IMR-90 (cell line): ENCODE measurements at regions not wholly inside any gene's neighbourhood (a gene's known extent, or its start where the extent isn't known, plus 50 kb on each side); places are given as distances from the start of the nearest gene placed in this dataset.

Experiments used
- ATAC-seq: fragments of 200-7000 bp; cut with Tn5 transposase; 2 replicates; pipeline ENCODE4 v1.9.1; 2020; ENCODE audit warnings: low read depth, mild to moderate bottlenecking, moderate library complexity
- BruUV-seq: library from RNA; stranded (reverse); fragments of 400-500 nt; replicated peaks from 2 replicates; lab custom pipeline; 2021; lab: Mats Ljungman, UMichigan
- CTCF ChIA-PET: fragments of 300-600 bp; formaldehyde crosslinking; extraction: SDS; loops from one replicate; lab custom pipeline; 2021; ENCODE audit warnings: antibody characterized with exemption; lab: Yijun Ruan, JAX
- POLR2A ChIA-PET: fragments of 300-600 bp; sonication (Branson Sonifier 250); formaldehyde crosslinking; loops from one replicate; lab custom pipeline; 2022; ENCODE audit warnings: antibody characterized with exemption; ENCODE audit not compliant: unreplicated experiment; lab: Charles Lee
- DNase-seq: peaks from one replicate; pipeline ENCODE4 v3.0.0; 2013
- H2AFZ ChIP-seq: replicated peaks from 2 replicates; pipeline ENCODE3; 2013; ENCODE audit warnings: low read length, mild to moderate bottlenecking; ENCODE audit not compliant: poor library complexity
- H2AK5ac ChIP-seq: 2 replicates; pipeline ENCODE4 v1.6.1; 2013; ENCODE audit warnings: low read depth, low read length, inconsistent platforms
- H2AK9ac ChIP-seq: replicated peaks from 2 replicates; pipeline ENCODE3; 2013; ENCODE audit warnings: mild to moderate bottlenecking, low read depth, low read length, moderate library complexity; ENCODE audit not compliant: poor library complexity
- H2BK120ac ChIP-seq: 2 replicates; pipeline ENCODE4 v1.6.1; 2013; ENCODE audit warnings: low read depth, low read length, inconsistent platforms
- H2BK15ac ChIP-seq: 3 replicates; pipeline ENCODE4 v1.6.1; 2013; ENCODE audit warnings: low read depth, low read length, inconsistent platforms
- H2BK20ac ChIP-seq: 2 replicates; pipeline ENCODE4 v1.6.1; 2013; ENCODE audit warnings: low read depth, mild to moderate bottlenecking, inconsistent platforms, low read length, moderate library complexity
- H2BK5ac ChIP-seq: 2 replicates; pipeline ENCODE4 v1.6.1; 2013; ENCODE audit warnings: mild to moderate bottlenecking, low read depth, low read length, inconsistent platforms; ENCODE audit not compliant: poor library complexity, severe bottlenecking
- H3K14ac ChIP-seq: replicated peaks from 2 replicates; pipeline ENCODE4 v1.6.1; 2013; ENCODE audit warnings: low read depth, low read length, inconsistent platforms
- H3K18ac ChIP-seq: 2 replicates; pipeline ENCODE4 v1.6.1; 2013; ENCODE audit warnings: low read depth, low read length, control low read depth
- H3K23ac ChIP-seq: 2 replicates; pipeline ENCODE4 v1.6.1; 2013; ENCODE audit warnings: low read depth, low read length, inconsistent platforms
- H3K27ac ChIP-seq: 2 replicates; pipeline ENCODE4 v1.5.1; 2013; ENCODE audit warnings: mild to moderate bottlenecking, control low read depth, low read length; ENCODE audit not compliant: insufficient read depth
- H3K27me3 ChIP-seq: 2 replicates; pipeline ENCODE4 v1.6.1; 2013; ENCODE audit warnings: low read length; ENCODE audit not compliant: control insufficient read depth, insufficient read depth
- H3K36me3 ChIP-seq: 2 replicates; pipeline ENCODE4 v1.6.1; 2013; ENCODE audit warnings: low read length, mixed read lengths; ENCODE audit not compliant: control insufficient read depth, insufficient read depth
- H3K4ac ChIP-seq: 2 replicates; pipeline ENCODE4 v1.6.1; 2013; ENCODE audit warnings: low read depth, low read length, inconsistent platforms
- H3K4me1 ChIP-seq: 2 replicates; pipeline ENCODE4 v1.6.1; 2013; ENCODE audit warnings: low read length, mixed read lengths; ENCODE audit not compliant: control insufficient read depth, insufficient read depth
- H3K4me2 ChIP-seq: 2 replicates; pipeline ENCODE4 v1.6.1; 2013; ENCODE audit warnings: low read depth, mild to moderate bottlenecking, control low read depth, low read length, moderate library complexity
- H3K4me3 ChIP-seq: 2 replicates; pipeline ENCODE4 v1.5.1; 2013; ENCODE audit warnings: low read depth, mild to moderate bottlenecking, control low read depth, low read length, moderate library complexity; ENCODE audit not compliant: insufficient read depth
- H3K56ac ChIP-seq: 2 replicates; pipeline ENCODE4 v1.6.1; 2013; ENCODE audit warnings: low read length, inconsistent platforms; ENCODE audit not compliant: insufficient read depth; ENCODE audit errors: extremely low read depth
- H3K79me1 ChIP-seq, 2 experiments: 2 replicates each; pipeline ENCODE4 v1.6.1; 2013; ENCODE audit warnings: low read length in 2 of 2, inconsistent platforms in 1 of 2, low read depth in 1 of 2
- H3K9ac ChIP-seq: 2 replicates; pipeline ENCODE4 v1.6.1; 2013; ENCODE audit warnings: low read depth, low read length, control low read depth
- H3K9me1 ChIP-seq: 2 replicates; pipeline ENCODE4 v1.6.1; 2013; ENCODE audit warnings: low read length, inconsistent platforms; ENCODE audit not compliant: insufficient read depth
- H3K9me3 ChIP-seq: 2 replicates; pipeline ENCODE4 v1.6.1; 2013; ENCODE audit warnings: low read length; ENCODE audit not compliant: control insufficient read depth, insufficient read depth
- H4K20me1 ChIP-seq: 2 replicates; pipeline ENCODE4 v1.6.1; 2013; ENCODE audit warnings: low read length, inconsistent platforms; ENCODE audit not compliant: insufficient read depth
- H4K5ac ChIP-seq: 2 replicates; pipeline ENCODE4 v1.6.1; 2013; ENCODE audit warnings: mild to moderate bottlenecking, low read depth, low read length, control low read depth
- H4K8ac ChIP-seq, 2 experiments: 2 replicates each; pipeline ENCODE4 v1.6.1; 2013; ENCODE audit warnings: low read depth in 2 of 2, low read length in 2 of 2, control low read depth in 1 of 2, inconsistent platforms in 1 of 2
- H4K91ac ChIP-seq: 2 replicates; pipeline ENCODE4 v1.6.1; 2013; ENCODE audit warnings: low read depth, low read length, inconsistent platforms; ENCODE audit not compliant: insufficient read depth
- ELK1 ChIP-seq: fragments of 150-350 bp; IDR thresholded peaks from 2 replicates; pipeline ENCODE4 v1.6.1; 2016; ENCODE audit warnings: low read depth, mild to moderate bottlenecking, low read length, moderate library complexity, borderline replicate concordance
- NFE2L2 ChIP-seq: fragments of 150-350 bp; IDR thresholded peaks from 2 replicates; pipeline ENCODE4 v1.6.1; 2016; ENCODE audit warnings: low read depth, mild to moderate bottlenecking, low read length
- WGBS, 2 experiments: methylation state at CpG; one replicate each; pipeline versions ENCODE4 v1.1.5 to v1.1.7; 2013; ENCODE audit warnings: missing lambda C conversion rate in 2 of 2; ENCODE audit not compliant: insufficient read length in 1 of 2; ENCODE audit errors: extremely low coverage in 2 of 2; 5-methylcytosine and 5-hydroxymethylcytosine counted together
- dilution Hi-C: fragments of 300-500 bp; cut with HindIII; formaldehyde crosslinking; loops from one replicate; pipeline ENCODE4 v1.14.3; 2018; ENCODE audit warnings: low sequenced_read_pairs; ENCODE audit not compliant: unreplicated experiment
- in situ Hi-C: fragments of 300-500 bp; cut with MboI; formaldehyde crosslinking; loops from 3 replicates; pipeline ENCODE4 v1.14.3; 2019; ENCODE audit warnings: low sequenced_read_pairs, inconsistent platforms, mixed read lengths
- intact Hi-C: fragments of 100-400 bp; cut with micrococcal nuclease; formaldehyde crosslinking; loops from 2 replicates; pipeline ENCODE4 v1.10.0; 2022

- peak; percentile 22 for DNase-seq
These were observed 208.5 kb upstream of the ROPN1 start for GRCh38 chr3:124200407-124200806.

More at GRCh38 chr3:124200407-124200806, 208.5 kb upstream of the ROPN1 start:
- Histone ChIP-seq H3K27me3 (peaks cover 10% of the 10 kb centered on the region), H3K14ac (no peak overlapping the region), H3K27ac (no peak overlapping the region), H3K9me3 (no peaks in the 10 kb centered on the region), H2BK5ac (no peak overlapping the region), H4K20me1 (no peaks in the 10 kb centered on the region), H3K9me1 (no peaks in the 10 kb centered on the region), H2AK5ac (no peak overlapping the region), H3K18ac (no peak overlapping the region), H3K4ac (no peak overlapping the region), H2BK15ac (no peak overlapping the region), H3K4me3 (no peak overlapping the region), H2AK9ac (no peak overlapping the region), H3K4me1 (no peaks in the 10 kb centered on the region), H3K4me2 (no peak overlapping the region), H2BK120ac (no peak overlapping the region), H3K56ac (no peak overlapping the region), H3K79me1 (no peaks in the 10 kb centered on the region), H2AFZ (no peak overlapping the region), H4K5ac (no peak overlapping the region), H3K36me3 (no peaks in the 10 kb centered on the region), H3K9ac (no peak overlapping the region), H3K23ac (no peak overlapping the region), H4K8ac (no peak overlapping the region), H2BK20ac (no peak overlapping the region), H4K91ac (no peak overlapping the region)
- intact Hi-C loops (no loop called here), dilution Hi-C loops (no loop called here), in situ Hi-C loops (no loop called here)
- WGBS, 2 experiments = no CpG with 5 or more reads among the region's 2 CpGs
- ChIA-PET POLR2A (no interaction called here), CTCF (no interaction called here)
- no peak for ATAC-seq
- no TSS peak for BruUV-seq
- TF ChIP-seq NFE2L2 (0 out of 2 replicates have a peak, but pooled peaks have one; percentile 28), ELK1 (no peak)
